OCI-LY3 (cell line): ENCODE measurements at regions not wholly inside any gene's neighbourhood (a gene's known extent, or its start where the extent isn't known, plus 50 kb on each side); places are given as distances from the start of the nearest gene placed in this dataset.

ENCODE experiments used
- CTCF ChIP-seq: fragments of 200-600, 300-600 bp; sonication (generic); IDR thresholded peaks from 2 replicates; pipeline ENCODE4 v1.5.1; 2014; ENCODE audit warnings: antibody characterized with exemption, low read length, low read depth
- EZH2phosphoT487 ChIP-seq: fragments of 200-600 bp; shearing (Covaris generic); IDR thresholded peaks from 2 replicates; pipeline ENCODE4 v1.6.1; 2018; ENCODE audit warnings: antibody characterized with exemption, mixed run types, low read depth

GRCh38 chr7:130951303-130951975 lies 217.4 kb upstream of the KLF14 start:
- TF ChIP-seq CTCF (no peak), EZH2phosphoT487 (no peak)
